ENCODE measurements at regions not wholly inside any gene's neighbourhood (a gene's known extent, or its start where the extent isn't known, plus 50 kb on each side); places are given as distances from the start of the nearest gene placed in this dataset.

- no peak for TF ChIP-seq ZNF274 (IDR thresholded peaks at IDR 0.05; ENCODE audit: low read depth, low read length)
- TF ChIP-seq YY1 (IDR thresholded peaks at IDR 0.05; ENCODE audit: insufficient read depth, insufficient read length), result no peak
Observed at GRCh38 chr2:37790019-37790418, 118.6 kb upstream of the CDC42EP3 start.

Measured in NT2/D1 (cell line).